WTC11 (cell line): ENCODE measurements at regions not wholly inside any gene's neighbourhood (a gene's known extent, or its start where the extent isn't known, plus 50 kb on each side); places are given as distances from the start of the nearest gene placed in this dataset.
A peak's percentile ranks its signal among the peaks of the same experiment; 100 is the strongest.

Experiments used
- ATAC-seq: fragments of 200-7000 bp; cut with Tn5 transposase; 2 replicates; pipeline ENCODE4 v1.10.0; 2021; ENCODE audit warnings: mild to moderate bottlenecking, moderate library complexity
- CTCF ChIA-PET: fragments of 300-600 bp; sonication (Branson Sonifier 250); formaldehyde crosslinking; loops from one replicate; lab custom pipeline; 2021; ENCODE audit warnings: antibody characterized with exemption; lab: Charles Lee
- POLR2A ChIA-PET: fragments of 350-600 bp; sonication (Branson Sonifier 250); formaldehyde crosslinking; loops from one replicate; lab custom pipeline; 2021; ENCODE audit warnings: antibody characterized with exemption; lab: Charles Lee
- DNase-seq: peaks from one replicate; pipeline ENCODE4 v3.0.0; 2021; ENCODE audit warnings: low spot score
- H3K27ac Mint-ChIP-seq: 2 replicates; pipeline ENCODE4 v1.8.0; 2021; ENCODE audit warnings: mixed read lengths
- H3K27me3 Mint-ChIP-seq: 2 replicates; pipeline ENCODE4 v1.8.0; 2021; ENCODE audit warnings: low read depth, mild to moderate bottlenecking, moderate library complexity, mixed read lengths
- H3K36me3 Mint-ChIP-seq: 2 replicates; pipeline ENCODE4 v1.8.0; 2021; ENCODE audit warnings: mixed read lengths
- H3K4me1 Mint-ChIP-seq: 2 replicates; pipeline ENCODE4 v1.8.0; 2022; ENCODE audit warnings: mixed read lengths
- H3K4me3 Mint-ChIP-seq: 2 replicates; pipeline ENCODE4 v1.8.0; 2021; ENCODE audit warnings: mild to moderate bottlenecking, moderate library complexity, mixed read lengths
- H3K9me3 Mint-ChIP-seq: 2 replicates; pipeline ENCODE4 v1.8.0; 2021; ENCODE audit warnings: mixed read lengths
- ATF1 ChIP-seq: sonication (generic); formaldehyde crosslinking; IDR thresholded peaks from 2 replicates; pipeline ENCODE4 v1.8.1; 2023; ENCODE audit warnings: mild to moderate bottlenecking, moderate library complexity, missing genetic modification reagents
- CTCF ChIP-seq: fragments of 200-600 bp; IDR thresholded peaks from 2 replicates; pipeline ENCODE4 v1.8.0; 2022; ENCODE audit warnings: antibody characterized with exemption
- FOXK1 ChIP-seq: sonication (generic); formaldehyde crosslinking; IDR thresholded peaks from 2 replicates; pipeline ENCODE4 v1.8.0; 2022; ENCODE audit warnings: mild to moderate bottlenecking, moderate library complexity, missing genetic modification reagents
- FOXP1 ChIP-seq: sonication (generic); formaldehyde crosslinking; IDR thresholded peaks from 2 replicates; pipeline ENCODE4 v1.8.0; 2022; ENCODE audit warnings: missing genetic modification reagents, mild to moderate bottlenecking, moderate library complexity, borderline replicate concordance
- GTF2I ChIP-seq: fragments of 250-450 bp; sonication (Bioruptor Pico); conservative IDR thresholded peaks from 2 replicates; pipeline ENCODE4 v1.4.0; 2021; ENCODE audit warnings: mild to moderate bottlenecking
- IRF1 ChIP-seq: sonication (generic); formaldehyde crosslinking; IDR thresholded peaks from 2 replicates; pipeline ENCODE4 v1.8.0; 2023; ENCODE audit warnings: missing genetic modification reagents
- IRF2 ChIP-seq: sonication (generic); formaldehyde crosslinking; IDR thresholded peaks from 2 replicates; pipeline ENCODE4 v1.8.0; 2022; ENCODE audit warnings: low read depth, missing genetic modification reagents, borderline replicate concordance
- JAZF1 ChIP-seq: fragments of 250-450 bp; sonication (Bioruptor Pico); IDR thresholded peaks from 2 replicates; pipeline ENCODE4 v1.9.0; 2021; ENCODE audit warnings: moderate library complexity, mild to moderate bottlenecking, inconsistent platforms
- NFATC4 ChIP-seq: fragments of 250-450 bp; sonication (Bioruptor Pico); IDR thresholded peaks from 2 replicates; pipeline ENCODE4 v1.9.0; 2021; ENCODE audit warnings: mild to moderate bottlenecking
- NR1H2 ChIP-seq: sonication (generic); formaldehyde crosslinking; IDR thresholded peaks from 2 replicates; pipeline ENCODE4 v1.9.0; 2021; ENCODE audit warnings: mild to moderate bottlenecking, moderate library complexity, missing genetic modification reagents
- NR3C1 ChIP-seq: sonication (generic); formaldehyde crosslinking; conservative IDR thresholded peaks from 2 replicates; pipeline ENCODE4 v1.8.1; 2023; ENCODE audit warnings: low read depth, mild to moderate bottlenecking, missing genetic modification reagents
- PRRX2 ChIP-seq: fragments of 250-450 bp; sonication (Bioruptor Pico); IDR thresholded peaks from 2 replicates; pipeline ENCODE4 v1.8.0; 2021; ENCODE audit warnings: mild to moderate bottlenecking
- SOX15 ChIP-seq: fragments of 250-450 bp; sonication (Bioruptor Pico); IDR thresholded peaks from 2 replicates; pipeline ENCODE4 v1.9.0; 2021; ENCODE audit warnings: mild to moderate bottlenecking
- TCF7 ChIP-seq: sonication (generic); formaldehyde crosslinking; IDR thresholded peaks from 2 replicates; pipeline ENCODE4 v1.8.0; 2022; ENCODE audit warnings: mild to moderate bottlenecking, low read depth, missing genetic modification reagents, moderate library complexity
- TEAD1 ChIP-seq: sonication (generic); formaldehyde crosslinking; IDR thresholded peaks from 2 replicates; pipeline ENCODE4 v1.8.0; 2022; ENCODE audit warnings: mild to moderate bottlenecking, missing genetic modification reagents
- TEAD4 ChIP-seq: sonication (generic); formaldehyde crosslinking; IDR thresholded peaks from 2 replicates; pipeline ENCODE4 v1.8.0; 2022; ENCODE audit warnings: mild to moderate bottlenecking, missing genetic modification reagents
- ZNF138 ChIP-seq: sonication (generic); formaldehyde crosslinking; conservative IDR thresholded peaks from 2 replicates; pipeline ENCODE4 v1.8.1; 2022; ENCODE audit warnings: mild to moderate bottlenecking, moderate library complexity, missing genetic modification reagents
- ZNF232 ChIP-seq: sonication (generic); formaldehyde crosslinking; IDR thresholded peaks from 2 replicates; pipeline ENCODE4 v1.8.0; 2022; ENCODE audit warnings: mild to moderate bottlenecking, missing genetic modification reagents
- TF ChIP-seq, protein P1 (sequence below): sonication (generic); formaldehyde crosslinking; IDR thresholded peaks from 2 replicates; pipeline ENCODE4 v1.8.0; 2022; ENCODE audit warnings: mild to moderate bottlenecking, missing genetic modification reagents
- TF ChIP-seq, protein P2 (sequence below): sonication (generic); formaldehyde crosslinking; IDR thresholded peaks from 2 replicates; pipeline ENCODE4 v1.8.0; 2022; ENCODE audit warnings: mild to moderate bottlenecking, missing genetic modification reagents
- TF ChIP-seq, protein P3 (sequence below): sonication (generic); formaldehyde crosslinking; conservative IDR thresholded peaks from 2 replicates; pipeline ENCODE4 v1.8.1; 2022; ENCODE audit warnings: mild to moderate bottlenecking, missing genetic modification reagents
- TF ChIP-seq, protein P4 (sequence below): fragments of 250-450 bp; sonication (Bioruptor Pico); IDR thresholded peaks from 2 replicates; pipeline ENCODE4 v1.8.0; 2021; ENCODE audit warnings: mild to moderate bottlenecking

- TF ChIP-seq, protein P1, sequence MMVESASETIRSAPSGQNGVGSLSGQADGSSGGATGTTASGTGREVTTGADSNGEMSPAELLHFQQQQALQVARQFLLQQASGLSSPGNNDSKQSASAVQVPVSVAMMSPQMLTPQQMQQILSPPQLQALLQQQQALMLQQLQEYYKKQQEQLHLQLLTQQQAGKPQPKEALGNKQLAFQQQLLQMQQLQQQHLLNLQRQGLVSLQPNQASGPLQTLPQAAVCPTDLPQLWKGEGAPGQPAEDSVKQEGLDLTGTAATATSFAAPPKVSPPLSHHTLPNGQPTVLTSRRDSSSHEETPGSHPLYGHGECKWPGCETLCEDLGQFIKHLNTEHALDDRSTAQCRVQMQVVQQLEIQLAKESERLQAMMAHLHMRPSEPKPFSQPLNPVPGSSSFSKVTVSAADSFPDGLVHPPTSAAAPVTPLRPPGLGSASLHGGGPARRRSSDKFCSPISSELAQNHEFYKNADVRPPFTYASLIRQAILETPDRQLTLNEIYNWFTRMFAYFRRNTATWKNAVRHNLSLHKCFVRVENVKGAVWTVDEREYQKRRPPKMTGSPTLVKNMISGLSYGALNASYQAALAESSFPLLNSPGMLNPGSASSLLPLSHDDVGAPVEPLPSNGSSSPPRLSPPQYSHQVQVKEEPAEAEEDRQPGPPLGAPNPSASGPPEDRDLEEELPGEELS (CRISPR knock-in tag): no peak
- TF ChIP-seq PRRX2: no peak
Measured at GRCh38 chr2:136195226-136195625, 77.3 kb upstream of the CXCR4 start.

DNA sequence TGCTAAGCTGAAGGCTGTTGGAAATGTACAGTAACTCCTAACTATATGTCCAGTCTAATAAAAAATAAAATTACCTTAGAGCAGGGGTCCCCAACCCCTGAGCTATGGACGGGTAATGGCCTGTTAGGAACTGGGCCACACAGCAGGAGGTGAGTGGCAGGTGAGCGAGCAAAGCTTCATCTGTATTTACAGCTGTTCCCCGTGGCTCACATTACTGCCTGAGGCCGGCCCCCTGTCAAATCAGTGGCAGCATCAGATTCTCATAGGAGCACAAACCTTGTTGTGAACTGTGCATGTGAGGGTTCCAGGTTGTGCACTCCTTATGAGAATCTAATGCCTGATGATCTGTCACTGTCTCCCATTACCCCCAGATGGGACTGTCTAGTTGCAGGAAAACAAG, 73.1 kb upstream of the CXCR4 start:
- ATAC-seq: no peak
- TF ChIP-seq GTF2I (CRISPR knock-in tag) (no peak), ZNF232 (CRISPR knock-in tag) (no peak), CTCF (no peak), FOXP1 (CRISPR knock-in tag) (no peak)
- TF ChIP-seq, protein P1 (CRISPR knock-in tag): no peak
- peaks cover 10% of the 10 kb centered on the region for H3K9me3 Mint-ChIP-seq
- POLR2A ChIA-PET: no interaction called here
- no peak for DNase-seq
- no peaks in the 10 kb centered on the region for H3K27me3 Mint-ChIP-seq
- CTCF ChIA-PET: no interaction called here
- H3K27ac Mint-ChIP-seq: no peak overlapping the region
- 0 out of 2 replicates have a peak, but pooled peaks cover 2% of the 10 kb centered on the region for H3K36me3 Mint-ChIP-seq
- H3K4me1 Mint-ChIP-seq: peaks cover 15% of the 10 kb centered on the region
- H3K4me3 Mint-ChIP-seq: no peak overlapping the region

More at GRCh38 chr2:136195226-136195625, 77.3 kb upstream of the CXCR4 start:
- Mint-ChIP-seq H3K36me3 (0 out of 2 replicates have a peak, but pooled peaks cover 2% of the 10 kb centered on the region), H3K9me3 (peaks cover 21% of the 10 kb centered on the region), H3K4me1 (no peaks in the 10 kb centered on the region), H3K27me3 (no peaks in the 10 kb centered on the region), H3K27ac (no peak overlapping the region), H3K4me3 (no peak overlapping the region)
- CTCF ChIA-PET: no interaction called here
- POLR2A ChIA-PET: no interaction called here
- ATAC-seq (no peak), DNase-seq (no peak)

DNA sequence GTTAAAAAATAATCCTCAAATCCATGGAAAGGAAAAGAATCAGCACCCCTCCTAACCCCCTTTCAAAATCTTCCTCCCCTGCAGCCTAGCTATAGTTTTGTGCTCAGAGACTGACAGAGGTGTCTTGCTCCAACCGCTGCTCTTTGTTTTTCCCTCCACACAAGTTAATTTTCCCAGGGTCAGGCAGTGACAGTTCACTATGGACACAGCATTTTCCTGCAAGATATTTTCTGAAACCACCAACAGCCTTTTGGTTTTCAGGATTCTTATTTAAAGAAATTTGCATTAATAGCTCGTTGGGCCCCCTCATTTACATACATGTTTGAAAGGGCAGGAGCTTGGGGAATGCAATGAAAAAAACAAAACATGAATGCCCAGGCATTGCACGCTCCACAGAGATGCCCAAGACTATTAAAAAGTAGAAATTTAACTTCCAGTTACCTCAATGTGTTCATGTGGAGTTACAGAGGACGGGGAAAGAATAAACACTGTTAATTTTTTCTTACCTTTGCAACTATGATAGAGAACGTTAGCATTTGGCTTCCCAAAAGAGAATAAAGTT, 71.4 kb upstream of the CXCR4 start:
- no peak for ATAC-seq
- Mint-ChIP-seq H3K9me3 (peaks cover 20% of the 10 kb centered on the region), H3K27ac (0 out of 2 replicates have a peak overlapping the region, but pooled peaks have one; percentile 40), H3K36me3 (0 out of 2 replicates have a peak, but pooled peaks cover 2% of the 10 kb centered on the region), H3K27me3 (no peaks in the 10 kb centered on the region), H3K4me1 (peaks cover 15% of the 10 kb centered on the region), H3K4me3 (no peak overlapping the region)
- no peak for DNase-seq
- ChIA-PET POLR2A (no interaction called here), CTCF (no interaction called here)
- TF ChIP-seq, protein P2, sequence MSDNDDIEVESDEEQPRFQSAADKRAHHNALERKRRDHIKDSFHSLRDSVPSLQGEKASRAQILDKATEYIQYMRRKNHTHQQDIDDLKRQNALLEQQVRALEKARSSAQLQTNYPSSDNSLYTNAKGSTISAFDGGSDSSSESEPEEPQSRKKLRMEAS (CRISPR knock-in tag): no peak
- TF ChIP-seq NR1H2 (CRISPR knock-in tag): no peak
- TF ChIP-seq TCF7 (CRISPR knock-in tag): no peak
- TF ChIP-seq NFATC4 (CRISPR knock-in tag): no peak
- TF ChIP-seq, protein P3, sequence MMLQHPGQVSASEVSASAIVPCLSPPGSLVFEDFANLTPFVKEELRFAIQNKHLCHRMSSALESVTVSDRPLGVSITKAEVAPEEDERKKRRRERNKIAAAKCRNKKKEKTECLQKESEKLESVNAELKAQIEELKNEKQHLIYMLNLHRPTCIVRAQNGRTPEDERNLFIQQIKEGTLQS (CRISPR knock-in tag): no peak
- no peak for TF ChIP-seq SOX15 (CRISPR knock-in tag)
- TF ChIP-seq IRF1 (CRISPR knock-in tag): no peak
- TF ChIP-seq, protein P4, sequence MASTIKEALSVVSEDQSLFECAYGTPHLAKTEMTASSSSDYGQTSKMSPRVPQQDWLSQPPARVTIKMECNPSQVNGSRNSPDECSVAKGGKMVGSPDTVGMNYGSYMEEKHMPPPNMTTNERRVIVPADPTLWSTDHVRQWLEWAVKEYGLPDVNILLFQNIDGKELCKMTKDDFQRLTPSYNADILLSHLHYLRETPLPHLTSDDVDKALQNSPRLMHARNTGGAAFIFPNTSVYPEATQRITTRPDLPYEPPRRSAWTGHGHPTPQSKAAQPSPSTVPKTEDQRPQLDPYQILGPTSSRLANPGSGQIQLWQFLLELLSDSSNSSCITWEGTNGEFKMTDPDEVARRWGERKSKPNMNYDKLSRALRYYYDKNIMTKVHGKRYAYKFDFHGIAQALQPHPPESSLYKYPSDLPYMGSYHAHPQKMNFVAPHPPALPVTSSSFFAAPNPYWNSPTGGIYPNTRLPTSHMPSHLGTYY: no peak
- no peak for TF ChIP-seq TEAD1 (CRISPR knock-in tag)
- no peak for TF ChIP-seq JAZF1 (CRISPR knock-in tag)
- no peak for TF ChIP-seq GTF2I (CRISPR knock-in tag)
- no peak for TF ChIP-seq FOXK1
- TF ChIP-seq NR3C1 (CRISPR knock-in tag): no peak
- TF ChIP-seq TEAD4: no peak
- TF ChIP-seq IRF2 (CRISPR knock-in tag): no peak
- TF ChIP-seq ZNF138 (CRISPR knock-in tag): no peak
- TF ChIP-seq ATF1 (CRISPR knock-in tag): no peak
